ENCODE measurements at regions not wholly inside any gene's neighbourhood (a gene's known extent, or its start where the extent isn't known, plus 50 kb on each side); places are given as distances from the start of the nearest gene placed in this dataset.

- DNase-seq (ENCODE audit: low read depth, low spot score) (no peak), ATAC-seq (no peak)
- intact Hi-C loops (cut with micrococcal nuclease; ENCODE audit: unreplicated experiment) (no loop called here), in situ Hi-C loops (cut with HindIII; ENCODE audit: low pct_unique_long_range_greater_than_20kb, low sequenced_read_pairs) (no loop called here)
- ChIA-PET CTCF (no interaction called here), POLR2A (no interaction called here)
- no peaks in the 10 kb centered on the region for H3K36me3 ChIP-seq (ENCODE audit: control insufficient read depth, insufficient read depth, low read length)
- H3K4me3 ChIP-seq (ENCODE audit: low read depth in 2 of 2, low read length in 2 of 2) = no peak overlapping the region
- no peaks in the 10 kb centered on the region for H3K27me3 ChIP-seq (ENCODE audit: control insufficient read depth, insufficient read depth, low read length)
- no peaks in the 10 kb centered on the region for H3K4me1 ChIP-seq (ENCODE audit: control insufficient read depth, insufficient read depth, low read length)
- BruUV-seq (replicated peaks) = no TSS peak
- no peak overlapping the region for H3K27ac ChIP-seq (ENCODE audit: low read length)
- TF ChIP-seq POLR2AphosphoS5 (IDR thresholded peaks at IDR 0.05; ENCODE audit: low read depth, low read length) (no peak), SIN3A (IDR thresholded peaks at IDR 0.05; ENCODE audit: borderline replicate concordance, insufficient read depth, low read depth, low read length) (no peak), TCF7L2 (IDR thresholded peaks at IDR 0.05; ENCODE audit: low read depth, low read length) (no peak), CTCF (IDR thresholded peaks at IDR 0.05) (no peak), REST (IDR thresholded peaks at IDR 0.05; ENCODE audit: insufficient read depth in 1 of 2, low read depth in 2 of 2, low read length in 1 of 2) (no peak)
- H3K9me3 ChIP-seq (ENCODE audit: control insufficient read depth, insufficient read depth, low read depth, low read length) = no peaks in the 10 kb centered on the region
Measured at GRCh38 chr1:191592039-191592438, 566.2 kb upstream of the RGS18 start.

- no peak for TF ChIP-seq POLR2AphosphoS5 (IDR thresholded peaks at IDR 0.05; ENCODE audit: low read depth, low read length)
- no peak for TF ChIP-seq SIN3A (IDR thresholded peaks at IDR 0.05; ENCODE audit: borderline replicate concordance, insufficient read depth, low read depth, low read length)
- TF ChIP-seq REST (IDR thresholded peaks at IDR 0.05; ENCODE audit: insufficient read depth in 1 of 2, low read depth in 2 of 2, low read length in 1 of 2) = no peak
- TF ChIP-seq CTCF (IDR thresholded peaks at IDR 0.05) = no peak
- TF ChIP-seq TCF7L2 (IDR thresholded peaks at IDR 0.05; ENCODE audit: low read depth, low read length) = no peak
- ATAC-seq = no peak
- H3K27me3 ChIP-seq (ENCODE audit: control insufficient read depth, insufficient read depth, low read length) = no peaks in the 10 kb centered on the region
- intact Hi-C loops (cut with micrococcal nuclease; ENCODE audit: unreplicated experiment) = no loop called here
- H3K4me3 ChIP-seq (ENCODE audit: low read depth in 2 of 2, low read length in 2 of 2) = no peak overlapping the region
- in situ Hi-C loops (cut with HindIII; ENCODE audit: low pct_unique_long_range_greater_than_20kb, low sequenced_read_pairs) = no loop called here
- no peak overlapping the region for H3K27ac ChIP-seq (ENCODE audit: low read length)
- BruUV-seq (replicated peaks) = no TSS peak
- DNase-seq (ENCODE audit: low read depth, low spot score) = no peak
- H3K4me1 ChIP-seq (ENCODE audit: control insufficient read depth, insufficient read depth, low read length) = no peaks in the 10 kb centered on the region
- CTCF ChIA-PET = no interaction called here
- POLR2A ChIA-PET = no interaction called here
- H3K36me3 ChIP-seq (ENCODE audit: control insufficient read depth, insufficient read depth, low read length) = no peaks in the 10 kb centered on the region
- no peaks in the 10 kb centered on the region for H3K9me3 ChIP-seq (ENCODE audit: control insufficient read depth, insufficient read depth, low read depth, low read length)
Measured at GRCh38 chr1:191592907-191593306, 565.4 kb upstream of the RGS18 start.
